Upper lobe of right lung (tissue), 1 donor: ENCODE measurements at regions not wholly inside any gene's neighbourhood (a gene's known extent, or its start where the extent isn't known, plus 50 kb on each side); places are given as distances from the start of the nearest gene placed in this dataset.

Experiments
- ATAC-seq: fragments of 200-7000 bp; cut with Tn5 transposase; one replicate; pipeline ENCODE4 v1.9.1; 2020; ENCODE audit warnings: mild to moderate bottlenecking, moderate library complexity
- DNase-seq: peaks from one replicate; pipeline ENCODE4 v3.0.0-alpha.2; 2020
- H3K27ac ChIP-seq: fragments of 200-600 bp; one replicate; pipeline ENCODE4 v1.8.0; 2022
- H3K27me3 ChIP-seq: fragments of 200-600 bp; one replicate; pipeline ENCODE4 v1.8.0; 2022; ENCODE audit warnings: mild to moderate bottlenecking
- H3K36me3 ChIP-seq: fragments of 200-600 bp; one replicate; pipeline ENCODE4 v1.8.0; 2022
- H3K4me1 ChIP-seq: fragments of 200-600 bp; one replicate; pipeline ENCODE4 v1.8.0; 2022
- H3K4me3 ChIP-seq: fragments of 200-600 bp; one replicate; pipeline ENCODE4 v1.8.0; 2022; ENCODE audit warnings: mild to moderate bottlenecking
- H3K9me3 ChIP-seq: fragments of 200-600 bp; one replicate; pipeline ENCODE4 v1.8.0; 2022
- intact Hi-C: fragments of 100-400 bp; cut with DNase I; formaldehyde crosslinking; loops from one replicate; pipeline ENCODE4 v1.11.0; 2022
- TF ChIP-seq, protein P1 (sequence below): fragments of 200-600 bp; IDR thresholded peaks from one replicate; pipeline ENCODE4 v1.8.0; 2022; ENCODE audit warnings: antibody characterized with exemption
- donor health status: DM: no; HTN: yes; CAD: no; lungs with severe emphysema.

- ATAC-seq (no peak), DNase-seq (no peak)
- TF ChIP-seq, protein P1, sequence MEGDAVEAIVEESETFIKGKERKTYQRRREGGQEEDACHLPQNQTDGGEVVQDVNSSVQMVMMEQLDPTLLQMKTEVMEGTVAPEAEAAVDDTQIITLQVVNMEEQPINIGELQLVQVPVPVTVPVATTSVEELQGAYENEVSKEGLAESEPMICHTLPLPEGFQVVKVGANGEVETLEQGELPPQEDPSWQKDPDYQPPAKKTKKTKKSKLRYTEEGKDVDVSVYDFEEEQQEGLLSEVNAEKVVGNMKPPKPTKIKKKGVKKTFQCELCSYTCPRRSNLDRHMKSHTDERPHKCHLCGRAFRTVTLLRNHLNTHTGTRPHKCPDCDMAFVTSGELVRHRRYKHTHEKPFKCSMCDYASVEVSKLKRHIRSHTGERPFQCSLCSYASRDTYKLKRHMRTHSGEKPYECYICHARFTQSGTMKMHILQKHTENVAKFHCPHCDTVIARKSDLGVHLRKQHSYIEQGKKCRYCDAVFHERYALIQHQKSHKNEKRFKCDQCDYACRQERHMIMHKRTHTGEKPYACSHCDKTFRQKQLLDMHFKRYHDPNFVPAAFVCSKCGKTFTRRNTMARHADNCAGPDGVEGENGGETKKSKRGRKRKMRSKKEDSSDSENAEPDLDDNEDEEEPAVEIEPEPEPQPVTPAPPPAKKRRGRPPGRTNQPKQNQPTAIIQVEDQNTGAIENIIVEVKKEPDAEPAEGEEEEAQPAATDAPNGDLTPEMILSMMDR: no peak
- H3K4me3 ChIP-seq: no peak overlapping the region
- intact Hi-C loops: no loop called here
- no peaks in the 10 kb centered on the region for H3K36me3 ChIP-seq
- peaks cover 7% of the 10 kb centered on the region for H3K4me1 ChIP-seq
- H3K27me3 ChIP-seq: no peaks in the 10 kb centered on the region
- H3K9me3 ChIP-seq: no peaks in the 10 kb centered on the region
- no peak overlapping the region for H3K27ac ChIP-seq
These were observed 400.8 kb upstream of the MMADHC start for GRCh38 chr2:149988361-149988760.

- intact Hi-C loops: no loop called here
- Histone ChIP-seq H3K27ac (no peak overlapping the region), H3K9me3 (no peaks in the 10 kb centered on the region), H3K4me1 (peaks cover 7% of the 10 kb centered on the region), H3K4me3 (no peak overlapping the region), H3K36me3 (no peaks in the 10 kb centered on the region), H3K27me3 (no peaks in the 10 kb centered on the region)
- ATAC-seq (no peak), DNase-seq (no peak)
- TF ChIP-seq, protein P1: no peak
These were observed 399.3 kb upstream of the MMADHC start for GRCh38 chr2:149986861-149987260.

GRCh38 chr2:149984311-149984710 is 396.7 kb upstream of the MMADHC start:
- no peak for ATAC-seq

GRCh38 chr2:149972066-149972465 is 384.5 kb upstream of the MMADHC start:
- no peak for DNase-seq
- no peak overlapping the region for H3K4me3 ChIP-seq
- TF ChIP-seq, protein P1: no peak
- H3K9me3 ChIP-seq: no peaks in the 10 kb centered on the region
- no peaks in the 10 kb centered on the region for H3K36me3 ChIP-seq
- no peaks in the 10 kb centered on the region for H3K4me1 ChIP-seq
- no peak overlapping the region for H3K27ac ChIP-seq
- no peaks in the 10 kb centered on the region for H3K27me3 ChIP-seq
- peak; percentile 33 for ATAC-seq
- intact Hi-C loops: no loop called here

More at GRCh38 chr2:149984311-149984710, 396.7 kb upstream of the MMADHC start:
- H3K9me3 ChIP-seq: no peaks in the 10 kb centered on the region
- TF ChIP-seq, protein P1: no peak
- H3K4me3 ChIP-seq: no peak overlapping the region
- no peaks in the 10 kb centered on the region for H3K4me1 ChIP-seq
- H3K36me3 ChIP-seq: no peaks in the 10 kb centered on the region
- H3K27ac ChIP-seq: no peak overlapping the region
- intact Hi-C loops: no loop called here
- no peaks in the 10 kb centered on the region for H3K27me3 ChIP-seq
- no peak for DNase-seq

- no peaks in the 10 kb centered on the region for H3K36me3 ChIP-seq
- intact Hi-C loops: no loop called here
- no peak overlapping the region for H3K27ac ChIP-seq
- no peak overlapping the region for H3K4me3 ChIP-seq
- H3K4me1 ChIP-seq: no peaks in the 10 kb centered on the region
- no peaks in the 10 kb centered on the region for H3K27me3 ChIP-seq
- TF ChIP-seq, protein P1: no peak
- ATAC-seq (no peak), DNase-seq (no peak)
- no peaks in the 10 kb centered on the region for H3K9me3 ChIP-seq
These were observed 367.5 kb upstream of the MMADHC start for GRCh38 chr2:149954981-149955600.

- no peaks in the 10 kb centered on the region for H3K27me3 ChIP-seq
- no peaks in the 10 kb centered on the region for H3K36me3 ChIP-seq
- H3K4me1 ChIP-seq: no peaks in the 10 kb centered on the region
- TF ChIP-seq, protein P1: no peak
- DNase-seq: no peak
- no peak overlapping the region for H3K4me3 ChIP-seq
- H3K27ac ChIP-seq: no peak overlapping the region
- intact Hi-C loops: no loop called here
- ATAC-seq: no peak
- H3K9me3 ChIP-seq: no peaks in the 10 kb centered on the region
These were observed 366.1 kb upstream of the MMADHC start for GRCh38 chr2:149953627-149954026.
